HG02852 (cell line): ENCODE measurements at regions not wholly inside any gene's neighbourhood (a gene's known extent, or its start where the extent isn't known, plus 50 kb on each side); places are given as distances from the start of the nearest gene placed in this dataset.
"Not testable (repeated sequence)": the region's sequence is repeated elsewhere in the genome, so short reads cannot be mapped to it uniquely, and the experiment has no call there.

ENCODE experiments used
- ATAC-seq: cut with Tn5 transposase; IDR thresholded peaks from one replicate; pipeline ENCODE4 v1.9.1; 2021; ENCODE audit warnings: mild to moderate bottlenecking, moderate library complexity; ENCODE audit not compliant: unreplicated experiment

- ATAC-seq, result no peak
Measured at GRCh38 chr10:78649429-78649828, 419.3 kb upstream of the ZMIZ1 start.

DNA sequence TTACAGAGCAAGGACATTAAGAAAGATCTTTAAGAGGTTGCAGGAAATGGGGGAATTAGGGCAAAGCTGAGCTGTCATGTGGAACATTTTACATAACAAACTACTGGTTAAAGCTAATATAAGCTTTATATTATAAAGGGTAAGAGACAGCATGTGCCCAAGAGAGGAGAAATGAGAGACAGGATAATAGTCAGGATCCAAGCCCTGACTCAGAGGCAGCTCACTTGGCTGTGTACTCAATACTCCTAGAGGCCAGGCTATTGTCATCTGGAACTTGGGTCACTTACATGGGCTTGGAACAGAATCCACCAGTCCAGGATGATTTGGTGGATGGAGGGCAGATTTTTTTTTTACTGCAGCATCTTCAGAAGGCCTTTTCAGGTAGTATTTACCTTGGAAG lies 418.6 kb upstream of the ZMIZ1 start:
- no peak for ATAC-seq

- no peak for ATAC-seq
Measured at GRCh38 chr10:78651287-78651686, 417.5 kb upstream of the ZMIZ1 start.

DNA sequence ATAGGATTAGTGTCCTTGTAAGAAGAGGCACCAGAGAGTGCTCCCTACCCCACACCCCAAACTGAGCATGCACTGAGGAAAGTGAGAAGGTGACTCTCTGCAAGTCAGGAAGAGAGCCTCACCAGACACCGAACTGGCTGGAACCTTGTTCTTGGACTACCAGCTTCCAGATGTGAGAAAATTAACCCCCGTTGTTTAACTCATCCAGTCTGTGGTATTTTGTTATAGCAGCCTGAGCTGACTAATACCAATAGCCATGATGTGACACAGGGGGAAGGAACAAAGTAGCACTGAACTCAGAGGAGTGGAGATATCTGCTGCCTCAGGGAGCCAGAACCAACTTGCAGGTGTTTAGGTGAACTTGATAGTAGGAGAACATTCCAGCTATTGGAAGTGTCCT lies 415.2 kb upstream of the ZMIZ1 start:
- ATAC-seq, result no peak

DNA sequence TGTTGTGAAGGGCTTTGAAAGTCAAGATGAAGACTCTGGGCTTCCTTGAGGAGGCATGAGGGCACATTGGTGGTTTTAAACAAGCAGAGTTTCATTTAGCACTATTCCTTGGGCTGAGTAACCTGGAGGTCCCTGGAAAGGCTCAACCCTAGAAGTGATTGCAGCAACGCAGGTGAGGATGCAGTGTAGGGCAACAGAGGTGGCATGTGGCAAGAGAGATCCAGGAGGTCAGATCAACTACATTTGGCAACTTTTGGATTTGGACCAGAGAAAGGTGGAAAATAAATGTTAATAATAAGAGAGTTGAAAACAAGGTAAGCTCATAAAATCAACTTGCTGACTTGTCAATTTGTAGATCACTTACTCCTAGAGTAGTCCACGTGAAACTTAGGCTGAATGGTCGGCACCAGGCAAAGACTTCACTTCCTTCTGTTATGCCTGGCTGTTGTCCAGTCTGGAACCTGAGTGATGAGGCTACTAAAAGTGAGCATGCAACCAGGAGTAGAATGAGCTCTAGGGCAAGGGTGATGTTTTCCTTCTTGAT lies 414.6 kb upstream of the ZMIZ1 start:
- no peak for ATAC-seq

- no peak for ATAC-seq
Measured at GRCh38 chr10:78655979-78656378, 412.8 kb upstream of the ZMIZ1 start.

GRCh38 chr10:78656417-78657162 lies 412.2 kb upstream of the ZMIZ1 start:
- no peak for ATAC-seq

- no peak for ATAC-seq
Measured at GRCh38 chr10:78657163-78657861, 411.5 kb upstream of the ZMIZ1 start.

DNA sequence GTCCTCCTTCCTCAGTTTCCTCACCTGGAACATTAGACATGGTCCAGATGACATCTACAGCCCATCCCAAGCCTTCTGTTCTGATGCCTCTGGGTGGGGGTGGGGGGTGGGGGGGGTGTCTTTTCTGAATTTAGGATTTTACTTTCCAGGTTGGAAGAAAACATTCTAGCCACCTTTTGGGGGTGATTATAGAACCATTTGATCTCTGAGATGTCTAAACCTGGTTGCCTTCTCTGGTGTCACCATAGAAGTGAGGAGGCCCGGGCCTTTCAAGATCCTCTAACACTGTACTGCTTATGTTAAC lies 411.0 kb upstream of the ZMIZ1 start:
- no peak for ATAC-seq

GRCh38 chr10:78658645-78659597 lies 409.8 kb upstream of the ZMIZ1 start:
- peak; percentile 73 for ATAC-seq

GRCh38 chr10:78659598-78659967 lies 409.2 kb upstream of the ZMIZ1 start:
- ATAC-seq, result no peak

DNA sequence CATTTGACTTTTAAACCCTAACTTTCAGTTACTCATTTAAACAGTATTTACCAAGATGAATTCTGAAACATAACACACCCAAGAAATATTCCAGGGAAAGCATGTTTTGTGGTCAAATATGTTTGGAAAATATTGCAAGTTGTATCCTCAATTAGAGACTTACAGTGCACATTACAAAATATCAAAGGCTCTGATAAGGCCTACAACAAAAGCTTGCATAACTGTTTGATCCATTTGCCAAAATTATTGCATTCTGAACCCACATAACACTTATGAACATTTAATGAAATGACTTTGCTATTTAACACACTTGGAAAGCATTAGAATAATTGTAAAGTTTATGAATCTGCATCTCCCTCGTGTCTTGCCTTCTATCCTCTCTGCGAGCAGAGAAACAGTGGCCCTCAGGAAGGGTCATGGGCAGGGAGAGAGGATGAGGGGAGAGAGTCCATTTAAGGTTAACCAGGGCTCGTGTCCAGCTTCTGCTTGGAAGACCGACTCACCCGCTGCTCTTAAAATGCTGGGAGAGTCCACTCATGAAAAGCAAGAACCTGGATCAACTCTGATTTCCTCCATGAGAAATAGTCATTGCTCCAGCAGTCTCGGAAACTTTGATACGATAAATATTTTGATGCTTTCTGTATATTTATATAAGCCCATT lies 408.2 kb upstream of the ZMIZ1 start:
- ATAC-seq, result no peak

GRCh38 chr10:78663721-78664120 lies 405.0 kb upstream of the ZMIZ1 start:
- no peak for ATAC-seq

- ATAC-seq, result no peak
Measured at GRCh38 chr10:78664929-78665553, 403.7 kb upstream of the ZMIZ1 start.

- no peak for ATAC-seq
Measured at GRCh38 chr10:78672918-78673317, 395.8 kb upstream of the ZMIZ1 start.

DNA sequence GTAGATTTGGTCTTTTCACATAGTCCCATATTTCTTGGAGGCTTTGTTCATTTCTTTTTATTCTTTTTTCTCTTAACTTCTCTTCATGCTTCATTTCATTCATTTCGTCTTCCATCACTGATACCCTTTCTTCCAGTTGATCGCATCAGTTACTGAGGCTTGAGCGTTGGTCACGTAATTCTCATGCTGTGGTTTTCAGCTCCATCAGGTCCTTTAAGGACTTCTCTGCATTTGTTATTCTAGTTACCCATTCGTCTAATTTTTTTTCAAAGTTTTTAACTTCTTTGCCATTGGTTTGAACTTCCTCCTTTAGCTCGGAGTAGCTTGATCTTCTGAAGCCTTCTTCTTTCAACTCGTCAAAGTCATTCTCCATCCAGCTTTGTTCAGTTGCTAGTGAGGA lies 387.6 kb upstream of the ZMIZ1 start:
- not testable (repeated sequence) for ATAC-seq

DNA sequence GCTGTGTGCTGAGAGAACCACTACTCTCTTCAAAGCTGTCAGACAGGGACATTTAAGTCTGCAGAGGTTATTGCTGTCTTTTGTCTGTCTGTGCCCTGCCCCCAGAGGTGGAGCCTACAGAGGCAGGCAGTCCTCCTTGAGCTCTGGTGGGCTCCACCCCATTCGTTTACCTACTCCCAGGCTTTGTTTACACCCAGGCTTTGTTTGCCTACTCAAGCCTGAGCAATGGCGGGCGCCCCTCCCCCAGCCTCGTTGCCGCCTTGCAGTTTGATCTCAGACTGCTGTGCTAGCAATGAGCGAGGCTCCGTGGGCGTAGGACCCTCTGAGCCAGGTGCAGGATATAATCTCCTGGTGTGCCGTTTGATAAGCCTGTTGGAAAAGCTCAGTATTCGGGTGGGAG lies 386.8 kb upstream of the ZMIZ1 start:
- ATAC-seq, result not testable (repeated sequence)

GRCh38 chr10:78684947-78685346 lies 383.8 kb upstream of the ZMIZ1 start:
- ATAC-seq, result no peak

DNA sequence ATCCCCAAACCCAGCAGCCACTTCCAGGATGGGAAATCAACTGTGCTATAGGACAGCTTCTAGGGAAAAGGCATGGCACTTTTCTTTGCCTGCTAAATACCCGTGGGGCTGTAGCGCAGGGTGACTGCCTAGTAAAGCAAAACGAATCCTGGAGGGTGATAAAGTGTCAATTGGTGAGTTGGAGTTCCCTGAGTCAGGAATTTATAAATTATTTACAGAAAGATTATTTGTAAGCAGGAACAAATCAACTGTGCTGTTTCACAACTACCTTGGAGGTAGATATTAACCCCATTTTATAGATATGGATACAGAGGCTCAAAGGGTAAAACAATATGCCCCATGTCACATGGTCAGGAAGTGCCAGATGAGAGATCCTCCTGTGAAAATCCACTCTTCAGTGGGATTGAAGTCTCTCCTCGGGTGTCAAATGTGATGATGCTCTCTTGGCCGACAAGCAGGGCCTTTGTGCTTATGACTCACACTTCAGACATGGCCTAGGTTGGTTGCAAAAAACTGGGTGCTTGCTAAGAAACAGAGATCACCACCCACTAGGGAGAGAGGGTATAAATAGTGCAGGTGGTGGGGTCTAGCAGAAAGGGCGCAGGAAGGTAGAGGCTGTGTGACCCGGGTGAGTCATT lies 383.2 kb upstream of the ZMIZ1 start:
- ATAC-seq, result no peak
